PC-3 (cell line): ENCODE measurements at regions not wholly inside any gene's neighbourhood (a gene's known extent, or its start where the extent isn't known, plus 50 kb on each side); places are given as distances from the start of the nearest gene placed in this dataset.
"Not testable (repeated sequence)": the region's sequence is repeated elsewhere in the genome, so short reads cannot be mapped to it uniquely, and the experiment has no call there.

Experiments
- ATAC-seq: fragments of 200-7000 bp; cut with Tn5 transposase; 2 replicates; pipeline ENCODE4 v1.9.1; 2020; ENCODE audit warnings: mild to moderate bottlenecking, moderate library complexity
- BruUV-seq: library from RNA; stranded (reverse); fragments of 400-500 nt; replicated peaks from 2 replicates; lab custom pipeline; 2021; lab: Mats Ljungman, UMichigan
- CTCF ChIA-PET: fragments of 300-600 bp; sonication (Branson Sonifier 250); formaldehyde crosslinking; loops from one replicate; lab custom pipeline; 2022; ENCODE audit warnings: antibody characterized with exemption; lab: Charles Lee
- POLR2A ChIA-PET: fragments of 300-600 bp; sonication (Branson Sonifier 250); formaldehyde crosslinking; loops from one replicate; lab custom pipeline; 2022; ENCODE audit warnings: antibody characterized with exemption; ENCODE audit not compliant: unreplicated experiment; lab: Charles Lee
- DNase-seq: peaks from one replicate; pipeline ENCODE4 v3.0.0-alpha.2; 2015
- H2AFZ ChIP-seq: fragments of 300-600 bp; sonication (generic); 2 replicates; pipeline ENCODE4 v1.6.0; 2016; ENCODE audit warnings: antibody characterized with exemption, low read length
- H3F3A ChIP-seq: fragments of 300-600 bp; sonication (generic); one replicate; pipeline ENCODE4 v1.6.0; 2017; ENCODE audit warnings: antibody characterized with exemption, low read length, control low read depth, mild to moderate bottlenecking; ENCODE audit not compliant: unreplicated experiment
- H3K27ac ChIP-seq: fragments of 300-600 bp; sonication (generic); 2 replicates; pipeline ENCODE4 v1.5.1; 2016; ENCODE audit warnings: mild to moderate bottlenecking, low read length
- H3K27me3 ChIP-seq: fragments of 300-600 bp; sonication (generic); 2 replicates; pipeline ENCODE4 v1.6.1; 2016; ENCODE audit warnings: low read length, mixed read lengths
- H3K36me3 ChIP-seq: fragments of 300-600 bp; sonication (generic); 2 replicates; pipeline ENCODE4 v1.6.1; 2016; ENCODE audit warnings: low read depth, mixed run types, low read length, mixed read lengths
- H3K4me1 ChIP-seq: fragments of 300-600 bp; sonication (generic); 2 replicates; pipeline ENCODE4 v1.5.1; 2016; ENCODE audit warnings: low read length; ENCODE audit not compliant: insufficient read depth
- H3K4me2 ChIP-seq: fragments of 300-600 bp; sonication (generic); 2 replicates; pipeline ENCODE4 v1.6.0; 2016; ENCODE audit warnings: low read length
- H3K4me3 ChIP-seq: fragments of 300-600 bp; sonication (generic); 2 replicates; pipeline ENCODE4 v1.5.1; 2016; ENCODE audit warnings: mild to moderate bottlenecking, low read length, mixed read lengths
- H3K79me2 ChIP-seq: fragments of 300-600 bp; sonication (generic); 2 replicates; pipeline ENCODE4 v1.6.1; 2017; ENCODE audit warnings: low read length, mixed read lengths
- H3K9ac ChIP-seq: fragments of 300-600 bp; sonication (generic); 2 replicates; pipeline ENCODE4 v1.6.0; 2016; ENCODE audit warnings: mild to moderate bottlenecking, low read length
- H3K9me2 ChIP-seq: fragments of 300-600 bp; sonication (generic); replicated peaks from 2 replicates; pipeline ENCODE4 v1.6.1; 2016; ENCODE audit warnings: mixed run types, low read length, mixed read lengths
- H3K9me3 ChIP-seq: fragments of 300-600 bp; sonication (generic); 2 replicates; pipeline ENCODE4 v1.6.1; 2016; ENCODE audit warnings: low read length, mixed read lengths
- H4K20me1 ChIP-seq: fragments of 300-600 bp; sonication (generic); 2 replicates; pipeline ENCODE4 v1.6.1; 2016; ENCODE audit warnings: low read length, mixed read lengths
- EZH2 ChIP-seq: fragments of 300-600 bp; sonication (generic); IDR thresholded peaks from one replicate; pipeline ENCODE4 v1.6.1; 2017; ENCODE audit warnings: antibody characterized with exemption, mild to moderate bottlenecking, low read length; ENCODE audit not compliant: unreplicated experiment
- EZH2phosphoT487 ChIP-seq: fragments of 300-600 bp; sonication (generic); IDR thresholded peaks from 2 replicates; pipeline ENCODE4 v1.6.1; 2018; ENCODE audit warnings: mild to moderate bottlenecking, antibody characterized with exemption, low read length, borderline replicate concordance
- intact Hi-C: fragments of 100-400 bp; cut with micrococcal nuclease; formaldehyde crosslinking; loops from 2 replicates; pipeline ENCODE4 v1.9.0; 2023
- TF ChIP-seq, protein P1 (sequence below): fragments of 300-600 bp; sonication (generic); conservative IDR thresholded peaks from 2 replicates; pipeline ENCODE4 v1.5.1; 2017; ENCODE audit warnings: antibody characterized with exemption, low read depth, mild to moderate bottlenecking, low read length

GRCh38 chr3:182650568-182651128 is 142.7 kb upstream of the ATP11B start:
- BruUV-seq = no TSS peak
- intact Hi-C loops = no loop called here
- Histone ChIP-seq H3K9ac (no peak overlapping the region), H3K9me2 (no peaks in the 10 kb centered on the region), H3K4me2 (no peak overlapping the region), H3K27ac (no peak overlapping the region), H3K36me3 (no peaks in the 10 kb centered on the region), H3K27me3 (no peaks in the 10 kb centered on the region), H2AFZ (no peak overlapping the region), H3K4me3 (no peak overlapping the region), H3K4me1 (no peaks in the 10 kb centered on the region), H4K20me1 (no peaks in the 10 kb centered on the region), H3K79me2 (no peaks in the 10 kb centered on the region), H3F3A (no peaks in the 10 kb centered on the region), H3K9me3 (no peaks in the 10 kb centered on the region)
- DNase-seq = no peak
- ChIA-PET CTCF (no interaction called here), POLR2A (no interaction called here)
- ATAC-seq = no peak
- TF ChIP-seq, protein P1, sequence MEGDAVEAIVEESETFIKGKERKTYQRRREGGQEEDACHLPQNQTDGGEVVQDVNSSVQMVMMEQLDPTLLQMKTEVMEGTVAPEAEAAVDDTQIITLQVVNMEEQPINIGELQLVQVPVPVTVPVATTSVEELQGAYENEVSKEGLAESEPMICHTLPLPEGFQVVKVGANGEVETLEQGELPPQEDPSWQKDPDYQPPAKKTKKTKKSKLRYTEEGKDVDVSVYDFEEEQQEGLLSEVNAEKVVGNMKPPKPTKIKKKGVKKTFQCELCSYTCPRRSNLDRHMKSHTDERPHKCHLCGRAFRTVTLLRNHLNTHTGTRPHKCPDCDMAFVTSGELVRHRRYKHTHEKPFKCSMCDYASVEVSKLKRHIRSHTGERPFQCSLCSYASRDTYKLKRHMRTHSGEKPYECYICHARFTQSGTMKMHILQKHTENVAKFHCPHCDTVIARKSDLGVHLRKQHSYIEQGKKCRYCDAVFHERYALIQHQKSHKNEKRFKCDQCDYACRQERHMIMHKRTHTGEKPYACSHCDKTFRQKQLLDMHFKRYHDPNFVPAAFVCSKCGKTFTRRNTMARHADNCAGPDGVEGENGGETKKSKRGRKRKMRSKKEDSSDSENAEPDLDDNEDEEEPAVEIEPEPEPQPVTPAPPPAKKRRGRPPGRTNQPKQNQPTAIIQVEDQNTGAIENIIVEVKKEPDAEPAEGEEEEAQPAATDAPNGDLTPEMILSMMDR = no peak
- TF ChIP-seq EZH2 (no peak), EZH2phosphoT487 (no peak)

GRCh38 chr3:182651461-182651860 is 141.8 kb upstream of the ATP11B start:
- no peak for TF ChIP-seq EZH2
- TF ChIP-seq, protein P1 = no peak
- H3K9me2 ChIP-seq = no peaks in the 10 kb centered on the region
- no peaks in the 10 kb centered on the region for H3F3A ChIP-seq
- ATAC-seq (no peak), DNase-seq (no peak)
- no TSS peak for BruUV-seq
- H3K9me3 ChIP-seq = no peaks in the 10 kb centered on the region
- ChIA-PET CTCF (no interaction called here), POLR2A (no interaction called here)
- H3K4me2 ChIP-seq = no peak overlapping the region
- intact Hi-C loops = no loop called here
- H3K27ac ChIP-seq = no peak overlapping the region
- peaks cover 5% of the 10 kb centered on the region; the same call in 1 of the 2 replicates for H3K27me3 ChIP-seq
- no peaks in the 10 kb centered on the region for H3K4me1 ChIP-seq
- H3K9ac ChIP-seq = no peak overlapping the region
- H3K4me3 ChIP-seq = no peak overlapping the region
- H3K79me2 ChIP-seq = no peaks in the 10 kb centered on the region
- no peaks in the 10 kb centered on the region for H4K20me1 ChIP-seq
- no peak overlapping the region for H2AFZ ChIP-seq
- H3K36me3 ChIP-seq = no peaks in the 10 kb centered on the region

GRCh38 chr3:182653065-182653464 is 140.2 kb upstream of the ATP11B start:
- H3K36me3 ChIP-seq, H3K4me2 ChIP-seq, H3F3A ChIP-seq, H3K79me2 ChIP-seq, CTCF ChIA-PET, H3K4me1 ChIP-seq, ATAC-seq, H3K9me3 ChIP-seq, H3K9me2 ChIP-seq, H3K27ac ChIP-seq, BruUV-seq, POLR2A ChIA-PET, DNase-seq, H3K4me3 ChIP-seq, H3K9ac ChIP-seq, intact Hi-C loops, H2AFZ ChIP-seq, H4K20me1 ChIP-seq: not testable (repeated sequence)
- peaks cover 18% of the 10 kb centered on the region; the same call in 1 of the 2 replicates for H3K27me3 ChIP-seq
